NCI-H1092 (cell line): ENCODE measurements at regions not wholly inside any gene's neighbourhood (a gene's known extent, or its start where the extent isn't known, plus 50 kb on each side); places are given as distances from the start of the nearest gene placed in this dataset.

Experiments used
- DNase-seq: peaks from one replicate; lab custom pipeline; 2025; lab: John Stamatoyannopoulos, UW

DNA sequence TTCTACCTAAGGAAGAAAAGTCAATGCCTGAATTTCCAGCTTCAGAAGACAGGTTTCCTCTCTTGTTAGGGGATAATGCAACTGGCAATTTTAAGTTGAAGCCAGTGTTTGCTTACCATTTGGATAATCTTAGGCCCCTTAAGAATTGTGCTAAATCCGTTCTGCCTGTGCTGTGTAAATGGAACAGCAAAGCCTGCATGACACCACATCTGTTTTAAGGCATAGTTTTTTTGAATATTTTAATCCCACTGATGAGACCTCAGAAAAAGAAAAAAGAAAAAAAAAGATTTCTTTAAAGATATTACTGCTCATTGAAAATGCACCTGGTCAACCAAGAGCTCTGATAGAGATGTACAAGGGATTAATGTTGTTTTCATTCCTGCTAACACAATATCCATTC is 419.2 kb downstream of the SLITRK6 start:
- no peak for DNase-seq

DNA sequence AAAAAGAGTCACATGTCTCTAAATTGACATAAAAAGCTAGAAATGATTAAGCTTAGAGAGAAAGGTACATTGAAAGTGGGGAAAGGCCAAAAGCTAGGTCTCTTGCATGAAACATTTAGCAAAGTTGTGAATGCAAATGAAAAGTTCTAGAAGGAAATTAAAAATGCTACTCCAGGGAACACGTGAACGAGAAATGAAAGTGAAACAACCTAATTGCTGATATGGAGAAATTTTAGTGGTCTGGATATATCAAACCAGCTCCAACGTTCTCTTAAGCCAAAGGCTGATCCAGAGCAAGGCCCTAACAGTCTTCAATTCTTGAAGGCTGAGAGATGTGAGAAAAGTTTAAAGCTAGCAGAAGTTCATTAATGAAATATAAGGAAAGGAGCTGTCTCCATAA is 419.8 kb downstream of the SLITRK6 start:
- DNase-seq, result no peak

DNA sequence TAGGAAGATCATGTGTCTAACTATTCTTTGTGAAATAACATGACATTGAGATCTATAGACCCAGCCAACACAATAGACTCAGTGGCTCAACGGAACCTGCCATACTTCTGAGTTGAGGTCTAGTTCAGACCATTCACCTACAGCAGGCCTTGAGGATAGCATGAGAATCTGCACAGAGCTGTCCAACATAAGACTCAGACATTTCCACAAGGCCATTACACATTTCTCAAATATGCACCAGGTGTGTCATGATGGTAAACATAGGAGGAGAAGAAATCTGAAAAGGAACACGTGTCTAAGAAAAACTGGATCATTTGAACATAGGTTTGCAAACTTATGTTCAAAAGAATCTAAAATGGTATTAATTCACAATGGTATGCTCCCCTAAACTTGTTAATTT is 421.4 kb downstream of the SLITRK6 start:
- DNase-seq, result no peak

DNA sequence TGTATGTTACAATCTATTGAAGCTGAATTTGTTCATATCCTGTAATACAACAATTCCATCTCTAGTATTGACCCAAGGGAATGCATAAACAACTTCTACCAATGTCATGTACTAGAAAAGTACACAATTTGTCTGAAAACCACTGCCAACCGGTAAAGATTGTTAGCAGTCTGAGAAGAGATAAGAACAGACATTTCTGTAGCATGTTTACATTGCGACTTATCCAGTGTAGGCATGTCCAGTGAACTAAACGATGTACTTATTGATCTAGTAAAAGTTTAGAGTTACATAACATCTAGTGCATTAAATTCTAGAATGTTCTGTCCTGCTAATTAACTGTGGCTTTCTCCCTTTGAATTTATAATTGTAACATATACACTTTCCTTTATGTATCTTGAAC is 425.9 kb downstream of the SLITRK6 start:
- no peak for DNase-seq

GRCh38 chr13:85371254-85371653 is 428.0 kb downstream of the SLITRK6 start:
- no peak for DNase-seq

DNA sequence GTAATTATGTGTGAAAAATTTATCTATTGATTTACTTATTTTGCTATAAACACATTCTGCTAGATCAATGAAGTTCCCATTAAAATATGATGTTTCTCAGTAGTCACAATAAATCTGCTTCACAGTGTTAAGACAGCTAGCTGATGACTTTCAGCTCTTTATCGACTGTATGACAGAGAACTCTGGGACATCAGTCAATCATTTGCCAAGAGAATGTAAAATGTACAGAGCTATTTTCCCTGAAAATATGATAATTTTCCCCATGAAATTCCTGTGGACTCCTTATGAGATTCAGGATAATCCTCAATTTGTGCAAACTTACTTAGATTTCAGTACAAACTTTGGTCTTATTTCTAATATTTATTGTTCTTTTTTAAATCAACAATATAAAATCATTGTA is 430.5 kb downstream of the SLITRK6 start:
- no peak for DNase-seq

GRCh38 chr13:85367887-85368286 is 431.3 kb downstream of the SLITRK6 start:
- DNase-seq, result no peak

GRCh38 chr13:85366759-85367417 is 432.3 kb downstream of the SLITRK6 start:
- DNase-seq, result no peak

DNA sequence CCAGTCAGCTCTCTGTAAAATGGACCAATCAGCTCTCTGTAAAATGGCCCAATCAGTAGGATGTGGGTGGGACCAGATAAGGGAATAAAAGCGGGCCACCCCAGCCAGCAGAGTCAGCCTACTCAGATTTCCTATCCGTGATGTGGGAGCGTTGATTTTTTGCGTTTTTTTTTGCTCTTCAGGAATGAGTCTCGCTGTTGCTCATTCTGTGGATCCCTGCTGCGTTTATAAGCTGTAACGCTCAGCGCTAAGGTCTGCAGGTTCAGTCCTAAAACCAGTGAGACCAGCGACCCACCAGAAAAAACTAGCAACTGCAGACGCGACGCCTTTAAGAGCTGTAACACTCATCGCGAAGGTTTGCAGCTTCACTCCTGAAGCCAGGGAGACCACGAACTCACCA is 435.7 kb downstream of the SLITRK6 start:
- no peak for DNase-seq

GRCh38 chr13:85362980-85363379 is 436.2 kb downstream of the SLITRK6 start:
- DNase-seq, result no peak

DNA sequence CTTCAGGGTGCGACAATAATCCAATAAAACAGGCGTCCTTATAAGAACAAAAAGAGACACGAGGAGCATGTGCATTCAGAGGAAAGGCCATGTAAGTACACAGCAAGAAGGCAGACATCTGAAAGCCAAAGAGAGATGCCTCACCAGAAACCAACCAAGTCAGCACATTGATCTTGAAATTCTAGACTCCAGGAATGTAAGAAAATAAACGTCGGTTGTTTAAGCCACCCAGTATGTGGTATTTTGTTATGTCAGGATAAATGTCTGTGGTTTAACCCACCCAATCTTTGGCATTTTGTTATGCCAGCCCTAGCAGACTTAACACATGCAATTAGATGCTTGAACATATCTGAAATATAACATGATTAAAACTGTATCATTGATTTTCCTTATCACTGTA is 452.0 kb downstream of the SLITRK6 start:
- DNase-seq, result no peak

GRCh38 chr13:85334187-85334586 is 465.0 kb downstream of the SLITRK6 start:
- DNase-seq, result no peak

DNA sequence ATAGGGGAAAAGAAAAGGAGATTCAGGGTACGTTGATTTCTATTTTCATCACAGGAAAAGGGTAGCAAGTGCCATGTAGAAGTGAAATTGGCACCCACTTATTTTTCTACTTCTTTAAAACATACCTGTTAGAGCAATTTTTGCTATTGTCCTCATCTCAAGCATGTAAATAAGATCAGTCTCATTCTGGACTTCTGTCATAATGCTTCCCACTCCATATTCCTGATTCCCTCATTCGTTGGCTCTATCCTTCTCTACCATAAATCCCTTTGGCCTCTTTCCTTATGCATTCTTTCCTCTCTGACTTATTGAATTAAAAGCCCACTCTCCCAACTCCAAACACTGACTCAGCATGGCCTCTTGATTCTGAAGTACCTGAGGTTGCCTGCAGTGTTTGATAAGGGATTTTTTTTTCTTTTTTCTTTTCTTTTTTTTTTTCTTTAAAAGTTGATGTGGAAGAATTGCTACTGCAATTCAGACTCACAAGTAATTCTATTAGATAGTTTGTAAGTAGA is 465.7 kb downstream of the SLITRK6 start:
- DNase-seq, result no peak

- no peak for DNase-seq
Measured at GRCh38 chr13:85332615-85333014, 466.6 kb downstream of the SLITRK6 start.

- DNase-seq, result no peak
Measured at GRCh38 chr13:85321734-85322133, 477.5 kb downstream of the SLITRK6 start.

DNA sequence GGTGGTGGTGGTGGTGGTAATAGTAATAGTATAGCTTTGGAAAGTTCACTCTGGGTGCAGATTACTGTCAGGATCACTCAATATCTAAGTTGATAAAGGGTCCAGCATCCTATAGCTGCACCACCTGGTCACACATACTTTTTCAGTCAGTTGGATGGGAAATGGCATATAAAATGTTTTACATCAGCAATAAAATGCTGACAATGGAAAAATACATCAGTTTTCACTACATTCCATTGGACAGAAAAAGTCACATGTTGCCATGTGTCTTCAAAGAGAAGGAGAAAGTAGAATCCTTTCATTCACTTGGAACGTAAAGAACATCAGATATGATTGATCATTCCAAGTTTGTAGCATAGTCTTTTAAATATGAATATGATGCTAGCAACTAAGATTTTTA is 481.4 kb downstream of the SLITRK6 start:
- DNase-seq, result no peak

GRCh38 chr13:85316506-85317025 is 482.7 kb downstream of the SLITRK6 start:
- no peak for DNase-seq

DNA sequence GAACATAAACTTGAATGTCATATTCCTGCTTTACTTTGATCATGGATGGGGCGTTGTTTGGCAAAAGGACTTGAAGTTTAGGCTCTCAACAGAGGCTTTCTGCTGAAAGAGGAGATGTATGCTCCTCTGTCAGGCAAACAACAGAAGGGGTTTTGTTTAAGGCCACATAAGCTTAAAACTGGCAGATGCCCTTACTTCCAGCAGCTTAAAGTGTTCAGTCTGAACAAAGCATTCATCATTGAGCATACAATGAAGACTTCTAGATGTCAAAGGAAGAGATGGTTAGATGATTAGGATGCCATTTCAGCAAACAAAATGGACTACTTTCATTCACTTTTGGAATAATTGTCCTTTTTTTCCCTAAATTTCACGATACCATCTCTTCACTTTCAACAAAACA is 484.5 kb downstream of the SLITRK6 start:
- DNase-seq, result no peak

DNA sequence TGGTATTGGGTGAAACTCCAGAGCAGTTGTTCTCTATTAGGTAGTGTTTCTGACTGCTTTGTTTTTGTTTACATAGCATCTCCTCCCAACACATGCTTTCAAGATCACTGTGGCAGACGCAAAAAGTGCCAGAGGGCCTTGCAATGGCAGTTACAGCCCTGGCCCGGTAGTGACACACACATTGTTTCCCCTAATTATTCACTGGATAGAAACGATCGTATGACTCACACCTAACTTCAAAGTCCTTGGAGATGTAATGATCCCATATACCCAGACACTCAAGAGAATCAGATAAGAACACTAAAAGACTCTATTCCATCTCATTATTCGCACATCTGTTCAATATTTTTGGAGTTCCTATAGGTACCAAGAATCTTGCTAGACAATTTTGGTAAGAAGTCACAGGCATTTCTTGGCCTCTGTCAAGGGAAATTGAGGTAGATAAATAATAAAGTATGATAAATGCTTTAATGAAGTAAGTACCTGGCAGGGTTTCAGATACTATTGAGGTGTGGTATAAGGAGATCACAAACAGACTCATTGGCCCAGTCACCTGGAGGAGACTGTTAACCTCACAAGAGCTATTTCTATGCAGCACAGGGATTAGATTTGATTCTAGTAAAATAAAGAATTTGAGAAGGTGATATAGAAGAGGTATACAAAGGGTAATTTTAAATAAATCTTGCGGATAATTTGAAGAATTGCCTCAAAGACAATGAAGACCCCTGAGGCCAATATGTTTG is 485.3 kb downstream of the SLITRK6 start:
- no peak for DNase-seq

- no peak for DNase-seq
Measured at GRCh38 chr13:85312071-85312470, 487.1 kb downstream of the SLITRK6 start.

- no peak for DNase-seq
Measured at GRCh38 chr13:85303630-85304029, 495.6 kb downstream of the SLITRK6 start.

- DNase-seq, result no peak
Measured at GRCh38 chr13:85298387-85298924, 500.8 kb downstream of the SLITRK6 start.

DNA sequence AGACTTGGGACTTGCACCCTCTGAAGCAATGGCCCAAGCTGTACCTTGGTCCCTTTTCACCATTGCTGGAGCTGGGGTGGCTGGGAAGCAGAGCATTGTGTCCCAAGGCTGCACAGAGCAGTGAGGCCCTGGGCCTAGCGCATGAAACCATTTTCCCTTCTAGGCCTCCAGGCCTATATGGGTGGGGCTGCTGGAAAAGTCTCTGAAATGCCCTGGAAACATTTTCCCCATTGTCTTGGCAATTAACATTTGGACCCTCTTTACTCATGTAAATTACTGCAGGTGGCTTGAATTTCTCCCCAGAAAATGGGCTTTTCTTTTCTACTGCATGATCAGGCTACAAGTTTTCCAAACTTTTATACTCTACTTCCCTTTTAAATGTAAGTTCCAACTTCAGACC is 510.5 kb downstream of the SLITRK6 start:
- DNase-seq, result no peak
